SK-N-SH treated with all-trans-retinoic acid at 6 μM for 48 hours (cell line): ENCODE measurements at regions not wholly inside any gene's neighbourhood (a gene's known extent, or its start where the extent isn't known, plus 50 kb on each side); places are given as distances from the start of the nearest gene placed in this dataset.

ENCODE experiments used
- ATAC-seq: fragments of 200-7000 bp; cut with Tn5 transposase; 3 replicates; pipeline ENCODE4 v1.9.1; 2020; ENCODE audit warnings: mild to moderate bottlenecking, moderate library complexity
- ARNTL ChIP-seq: fragments of 450-650 bp; formaldehyde crosslinking; IDR thresholded peaks from 2 replicates; pipeline ENCODE4 v1.5.0; 2020; ENCODE audit warnings: low read depth, mild to moderate bottlenecking, moderate library complexity, borderline replicate concordance
- BACH2 ChIP-seq: fragments of 250-450 bp; sonication (Bioruptor Pico); IDR thresholded peaks from 2 replicates; pipeline ENCODE4 v1.9.0; 2021; ENCODE audit warnings: mild to moderate bottlenecking, borderline replicate concordance
- CSDC2 ChIP-seq: fragments of 250-450 bp; sonication (Bioruptor Pico); IDR thresholded peaks from 2 replicates; pipeline ENCODE4 v1.5.0; 2020; ENCODE audit warnings: mild to moderate bottlenecking, moderate library complexity
- ESRRG ChIP-seq: fragments of 250-450 bp; sonication (Bioruptor Pico); IDR thresholded peaks from 2 replicates; pipeline ENCODE4 v1.6.1; 2021; ENCODE audit warnings: mild to moderate bottlenecking
- ISL1 ChIP-seq: fragments of 250-450 bp; sonication (Bioruptor Pico); IDR thresholded peaks from 2 replicates; pipeline ENCODE4 v2.1.2; 2022; ENCODE audit warnings: mild to moderate bottlenecking, moderate library complexity
- OSR1 ChIP-seq: fragments of 250-450 bp; sonication (Bioruptor Pico); IDR thresholded peaks from 2 replicates; pipeline ENCODE4 v1.8.0; 2022; ENCODE audit warnings: moderate library complexity, mild to moderate bottlenecking, inconsistent platforms
- PPARA ChIP-seq: fragments of 250-450 bp; sonication (Bioruptor Pico); IDR thresholded peaks from 2 replicates; pipeline ENCODE4 v1.5.0; 2020; ENCODE audit warnings: mild to moderate bottlenecking, borderline replicate concordance
- RARB ChIP-seq: fragments of 250-450 bp; sonication (Bioruptor Pico); IDR thresholded peaks from 2 replicates; pipeline ENCODE4 v1.8.0; 2021; ENCODE audit warnings: mild to moderate bottlenecking, moderate library complexity
- SNAI2 ChIP-seq: fragments of 250-450 bp; sonication (Bioruptor Pico); IDR thresholded peaks from 2 replicates; pipeline ENCODE4 v1.5.0; 2020; ENCODE audit warnings: mild to moderate bottlenecking, moderate library complexity
- TCF4 ChIP-seq: fragments of 250-450 bp; sonication (Bioruptor Pico); IDR thresholded peaks from 2 replicates; pipeline ENCODE4 v1.8.0; 2021; ENCODE audit warnings: mild to moderate bottlenecking, moderate library complexity, borderline replicate concordance
- TOX ChIP-seq: fragments of 250-450 bp; sonication (Bioruptor Pico); IDR thresholded peaks from 2 replicates; pipeline ENCODE4 v1.8.0; 2021; ENCODE audit warnings: mild to moderate bottlenecking, moderate library complexity, borderline replicate concordance
- ZC3H10 ChIP-seq: fragments of 250-450 bp; sonication (Bioruptor Pico); IDR thresholded peaks from 2 replicates; pipeline ENCODE4 v1.5.1; 2021; ENCODE audit warnings: mild to moderate bottlenecking, moderate library complexity
- ZFP3 ChIP-seq: fragments of 250-450 bp; sonication (Bioruptor Pico); IDR thresholded peaks from 2 replicates; pipeline ENCODE4 v1.5.0; 2020; ENCODE audit warnings: mild to moderate bottlenecking, moderate library complexity
- ZFP30 ChIP-seq: fragments of 450-650 bp; formaldehyde crosslinking; IDR thresholded peaks from 2 replicates; pipeline ENCODE4 v1.5.0; 2022; ENCODE audit warnings: mild to moderate bottlenecking, moderate library complexity
- ZNF565 ChIP-seq: fragments of 450-650 bp; formaldehyde crosslinking; conservative IDR thresholded peaks from 2 replicates; pipeline ENCODE4 v1.5.0; 2020; ENCODE audit warnings: low read depth, mild to moderate bottlenecking, moderate library complexity
- ZNF70 ChIP-seq: fragments of 450-650 bp; formaldehyde crosslinking; IDR thresholded peaks from 2 replicates; pipeline ENCODE4 v1.5.0; 2020; ENCODE audit warnings: mild to moderate bottlenecking, moderate library complexity
- ZNF8 ChIP-seq: fragments of 450-650 bp; formaldehyde crosslinking; IDR thresholded peaks from 2 replicates; pipeline ENCODE4 v1.5.0; 2020; ENCODE audit warnings: mild to moderate bottlenecking, moderate library complexity
- TF ChIP-seq, protein P1 (sequence below): fragments of 250-450 bp; sonication (Bioruptor Pico); IDR thresholded peaks from 2 replicates; pipeline ENCODE4 v1.5.0; 2020; ENCODE audit warnings: mild to moderate bottlenecking, moderate library complexity
- TF ChIP-seq, protein P2 (sequence below): fragments of 250-450 bp; sonication (Bioruptor Pico); IDR thresholded peaks from 2 replicates; pipeline ENCODE4 v1.8.0; 2021; ENCODE audit warnings: low read depth, mild to moderate bottlenecking, moderate library complexity, borderline replicate concordance
- TF ChIP-seq, protein P3 (sequence below): fragments of 250-450 bp; sonication (Bioruptor Pico); IDR thresholded peaks from 2 replicates; pipeline ENCODE4 v1.8.0; 2020; ENCODE audit warnings: mild to moderate bottlenecking, moderate library complexity, borderline replicate concordance
- TF ChIP-seq, protein P4 (sequence below): fragments of 250-450 bp; sonication (Bioruptor Pico); IDR thresholded peaks from 2 replicates; pipeline ENCODE4 v1.5.1; 2020; ENCODE audit warnings: low read depth, mild to moderate bottlenecking, moderate library complexity

DNA sequence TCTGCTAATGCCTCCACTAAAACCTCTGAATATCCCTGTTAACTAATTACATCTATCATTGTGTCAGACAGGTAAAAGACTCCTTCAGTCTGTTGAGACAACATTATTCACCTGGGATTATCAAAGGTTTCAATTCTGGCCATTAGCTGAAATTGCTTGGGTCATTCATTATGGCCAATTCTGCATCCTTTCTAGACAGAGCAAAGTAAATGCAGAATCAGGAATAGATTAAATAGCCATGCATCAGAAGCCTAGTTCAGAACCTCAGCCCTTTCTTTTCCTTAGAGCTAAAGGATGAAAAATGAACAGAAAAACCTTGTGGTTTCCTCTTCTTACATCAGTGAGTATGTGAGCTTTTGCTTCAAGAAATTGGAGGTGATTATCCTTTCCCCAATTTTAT, 665.4 kb upstream of the CAMK1G start:
- no peak for ATAC-seq
- TF ChIP-seq OSR1 (CRISPR knock-in tag) (no peak), ISL1 (CRISPR knock-in tag) (no peak), RARB (CRISPR knock-in tag) (no peak), ZNF565 (no peak), ZNF8 (CRISPR knock-in tag) (no peak), TCF4 (CRISPR knock-in tag) (no peak), BACH2 (CRISPR knock-in tag) (no peak), SNAI2 (CRISPR knock-in tag) (no peak), ZFP30 (no peak), ARNTL (CRISPR knock-in tag) (no peak), ZFP3 (CRISPR knock-in tag) (no peak), TOX (CRISPR knock-in tag) (no peak), CSDC2 (CRISPR knock-in tag) (no peak), ZNF70 (no peak)
- TF ChIP-seq, protein P1, sequence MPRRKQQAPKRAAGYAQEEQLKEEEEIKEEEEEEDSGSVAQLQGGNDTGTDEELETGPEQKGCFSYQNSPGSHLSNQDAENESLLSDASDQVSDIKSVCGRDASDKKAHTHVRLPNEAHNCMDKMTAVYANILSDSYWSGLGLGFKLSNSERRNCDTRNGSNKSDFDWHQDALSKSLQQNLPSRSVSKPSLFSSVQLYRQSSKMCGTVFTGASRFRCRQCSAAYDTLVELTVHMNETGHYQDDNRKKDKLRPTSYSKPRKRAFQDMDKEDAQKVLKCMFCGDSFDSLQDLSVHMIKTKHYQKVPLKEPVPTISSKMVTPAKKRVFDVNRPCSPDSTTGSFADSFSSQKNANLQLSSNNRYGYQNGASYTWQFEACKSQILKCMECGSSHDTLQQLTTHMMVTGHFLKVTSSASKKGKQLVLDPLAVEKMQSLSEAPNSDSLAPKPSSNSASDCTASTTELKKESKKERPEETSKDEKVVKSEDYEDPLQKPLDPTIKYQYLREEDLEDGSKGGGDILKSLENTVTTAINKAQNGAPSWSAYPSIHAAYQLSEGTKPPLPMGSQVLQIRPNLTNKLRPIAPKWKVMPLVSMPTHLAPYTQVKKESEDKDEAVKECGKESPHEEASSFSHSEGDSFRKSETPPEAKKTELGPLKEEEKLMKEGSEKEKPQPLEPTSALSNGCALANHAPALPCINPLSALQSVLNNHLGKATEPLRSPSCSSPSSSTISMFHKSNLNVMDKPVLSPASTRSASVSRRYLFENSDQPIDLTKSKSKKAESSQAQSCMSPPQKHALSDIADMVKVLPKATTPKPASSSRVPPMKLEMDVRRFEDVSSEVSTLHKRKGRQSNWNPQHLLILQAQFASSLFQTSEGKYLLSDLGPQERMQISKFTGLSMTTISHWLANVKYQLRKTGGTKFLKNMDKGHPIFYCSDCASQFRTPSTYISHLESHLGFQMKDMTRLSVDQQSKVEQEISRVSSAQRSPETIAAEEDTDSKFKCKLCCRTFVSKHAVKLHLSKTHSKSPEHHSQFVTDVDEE (CRISPR knock-in tag) = no peak
- TF ChIP-seq, protein P2, sequence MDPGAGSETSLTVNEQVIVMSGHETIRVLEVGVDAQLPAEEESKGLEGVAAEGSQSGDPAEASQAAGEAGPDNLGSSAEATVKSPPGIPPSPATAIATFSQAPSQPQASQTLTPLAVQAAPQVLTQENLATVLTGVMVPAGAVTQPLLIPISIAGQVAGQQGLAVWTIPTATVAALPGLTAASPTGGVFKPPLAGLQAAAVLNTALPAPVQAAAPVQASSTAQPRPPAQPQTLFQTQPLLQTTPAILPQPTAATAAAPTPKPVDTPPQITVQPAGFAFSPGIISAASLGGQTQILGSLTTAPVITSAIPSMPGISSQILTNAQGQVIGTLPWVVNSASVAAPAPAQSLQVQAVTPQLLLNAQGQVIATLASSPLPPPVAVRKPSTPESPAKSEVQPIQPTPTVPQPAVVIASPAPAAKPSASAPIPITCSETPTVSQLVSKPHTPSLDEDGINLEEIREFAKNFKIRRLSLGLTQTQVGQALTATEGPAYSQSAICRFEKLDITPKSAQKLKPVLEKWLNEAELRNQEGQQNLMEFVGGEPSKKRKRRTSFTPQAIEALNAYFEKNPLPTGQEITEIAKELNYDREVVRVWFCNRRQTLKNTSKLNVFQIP (CRISPR knock-in tag) = no peak
- TF ChIP-seq, protein P3, sequence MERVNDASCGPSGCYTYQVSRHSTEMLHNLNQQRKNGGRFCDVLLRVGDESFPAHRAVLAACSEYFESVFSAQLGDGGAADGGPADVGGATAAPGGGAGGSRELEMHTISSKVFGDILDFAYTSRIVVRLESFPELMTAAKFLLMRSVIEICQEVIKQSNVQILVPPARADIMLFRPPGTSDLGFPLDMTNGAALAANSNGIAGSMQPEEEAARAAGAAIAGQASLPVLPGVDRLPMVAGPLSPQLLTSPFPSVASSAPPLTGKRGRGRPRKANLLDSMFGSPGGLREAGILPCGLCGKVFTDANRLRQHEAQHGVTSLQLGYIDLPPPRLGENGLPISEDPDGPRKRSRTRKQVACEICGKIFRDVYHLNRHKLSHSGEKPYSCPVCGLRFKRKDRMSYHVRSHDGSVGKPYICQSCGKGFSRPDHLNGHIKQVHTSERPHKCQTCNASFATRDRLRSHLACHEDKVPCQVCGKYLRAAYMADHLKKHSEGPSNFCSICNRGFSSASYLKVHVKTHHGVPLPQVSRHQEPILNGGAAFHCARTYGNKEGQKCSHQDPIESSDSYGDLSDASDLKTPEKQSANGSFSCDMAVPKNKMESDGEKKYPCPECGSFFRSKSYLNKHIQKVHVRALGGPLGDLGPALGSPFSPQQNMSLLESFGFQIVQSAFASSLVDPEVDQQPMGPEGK (CRISPR knock-in tag) = no peak
- TF ChIP-seq, protein P4, sequence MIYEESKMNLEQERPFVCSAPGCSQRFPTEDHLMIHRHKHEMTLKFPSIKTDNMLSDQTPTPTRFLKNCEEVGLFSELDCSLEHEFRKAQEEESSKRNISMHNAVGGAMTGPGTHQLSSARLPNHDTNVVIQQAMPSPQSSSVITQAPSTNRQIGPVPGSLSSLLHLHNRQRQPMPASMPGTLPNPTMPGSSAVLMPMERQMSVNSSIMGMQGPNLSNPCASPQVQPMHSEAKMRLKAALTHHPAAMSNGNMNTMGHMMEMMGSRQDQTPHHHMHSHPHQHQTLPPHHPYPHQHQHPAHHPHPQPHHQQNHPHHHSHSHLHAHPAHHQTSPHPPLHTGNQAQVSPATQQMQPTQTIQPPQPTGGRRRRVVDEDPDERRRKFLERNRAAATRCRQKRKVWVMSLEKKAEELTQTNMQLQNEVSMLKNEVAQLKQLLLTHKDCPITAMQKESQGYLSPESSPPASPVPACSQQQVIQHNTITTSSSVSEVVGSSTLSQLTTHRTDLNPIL (CRISPR knock-in tag) = no peak

DNA sequence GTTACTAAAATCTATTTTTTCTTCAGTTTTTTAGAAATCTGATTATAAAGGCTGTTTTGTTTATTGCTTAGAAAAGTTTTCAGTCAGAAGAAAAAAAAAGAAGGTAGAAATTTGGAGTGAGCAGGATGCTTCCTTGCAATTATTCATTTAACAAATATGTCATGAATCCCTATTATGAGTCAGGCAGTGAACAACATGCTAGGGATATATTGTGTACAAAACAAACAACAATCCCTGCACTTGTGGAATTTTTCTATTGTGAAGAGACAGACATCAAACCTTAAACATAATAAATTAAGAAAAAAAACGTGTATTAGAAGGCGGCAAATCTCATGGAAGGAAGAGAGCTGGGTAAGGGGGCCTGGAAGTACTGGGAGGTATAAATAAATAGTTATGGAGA, 664.1 kb upstream of the CAMK1G start:
- peak; percentile 94 for ATAC-seq
- no peak for TF ChIP-seq ZFP30
- no peak for TF ChIP-seq BACH2 (CRISPR knock-in tag)
- TF ChIP-seq, all 23 proteins: peak for 0

DNA sequence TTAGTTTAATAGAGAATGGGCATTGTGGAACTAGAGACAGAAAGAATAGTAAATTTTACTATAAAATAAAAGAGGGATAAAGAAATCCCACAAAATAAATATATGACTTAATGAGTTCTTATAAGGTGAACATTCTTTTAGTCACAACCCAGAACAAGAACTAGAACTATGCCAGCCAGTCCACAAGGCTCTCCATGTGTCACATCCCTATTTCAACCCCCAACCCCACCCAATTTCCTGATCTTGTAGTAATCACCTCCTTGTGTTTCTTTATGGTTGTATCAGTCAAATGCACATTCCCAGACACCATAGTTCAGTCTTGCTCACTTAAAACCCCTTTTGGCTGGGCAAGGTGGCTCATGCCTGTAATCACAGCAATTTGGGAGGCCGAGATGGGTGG, 662.3 kb upstream of the CAMK1G start:
- ATAC-seq = no peak
- no peak for TF ChIP-seq ZFP30
- no peak for TF ChIP-seq ZNF70
- no peak for TF ChIP-seq ZC3H10 (CRISPR knock-in tag)
- no peak for TF ChIP-seq TCF4 (CRISPR knock-in tag)
- TF ChIP-seq ZNF565 = no peak
- TF ChIP-seq, protein P4 (CRISPR knock-in tag) = no peak

DNA sequence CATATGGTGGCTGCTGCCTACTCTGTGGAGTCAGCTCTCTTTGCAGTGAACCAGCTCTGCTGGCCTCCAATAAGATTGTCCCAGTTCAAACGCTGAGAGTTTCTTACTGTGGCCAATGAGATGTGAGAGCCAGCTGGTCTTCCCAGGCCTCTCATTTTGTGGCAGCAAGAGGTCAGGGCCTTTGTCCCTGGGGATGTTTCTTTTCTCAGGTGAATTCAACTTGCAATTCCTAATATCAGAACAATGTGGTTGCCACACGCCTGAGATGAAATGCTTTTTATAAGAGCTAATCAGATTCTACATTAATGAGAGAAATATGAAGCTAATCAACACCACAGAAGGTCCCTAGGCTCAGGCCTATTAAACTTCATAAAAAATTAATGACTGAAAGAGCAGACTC, 660.1 kb upstream of the CAMK1G start:
- ATAC-seq = no peak
- TF ChIP-seq ESRRG (CRISPR knock-in tag) (no peak), PPARA (CRISPR knock-in tag) (no peak), RARB (CRISPR knock-in tag) (no peak), ZC3H10 (CRISPR knock-in tag) (no peak), CSDC2 (CRISPR knock-in tag) (no peak)
